Neuronal stem cell (in vitro differentiated cells): ENCODE measurements at regions not wholly inside any gene's neighbourhood (a gene's known extent, or its start where the extent isn't known, plus 50 kb on each side); places are given as distances from the start of the nearest gene placed in this dataset.

Experiments
- DNase-seq: peaks from one replicate; pipeline ENCODE4 v3.0.0-alpha.2; 2013; ENCODE audit warnings: low spot score
- H2AFZ ChIP-seq: one replicate; pipeline ENCODE4 v1.6.1; 2013; ENCODE audit warnings: mild to moderate bottlenecking, low read length, inconsistent platforms
- H2AK5ac ChIP-seq: 2 replicates; pipeline ENCODE4 v1.6.1; 2013; ENCODE audit warnings: low read depth, mild to moderate bottlenecking, inconsistent platforms, low read length, moderate library complexity, mixed read lengths
- H2BK120ac ChIP-seq: 2 replicates; pipeline ENCODE4 v1.6.1; 2013; ENCODE audit warnings: low read depth, mild to moderate bottlenecking, inconsistent platforms, low read length, moderate library complexity, mixed read lengths
- H2BK12ac ChIP-seq: one replicate; pipeline ENCODE4 v1.6.1; 2013; ENCODE audit warnings: low read length, inconsistent platforms
- H2BK15ac ChIP-seq: 2 replicates; pipeline ENCODE4 v1.6.1; 2013; ENCODE audit warnings: mild to moderate bottlenecking, low read length, inconsistent platforms, mixed read lengths
- H2BK5ac ChIP-seq: one replicate; pipeline ENCODE4 v1.6.1; 2013; ENCODE audit warnings: inconsistent platforms, mild to moderate bottlenecking, low read length, moderate library complexity
- H3K14ac ChIP-seq: one replicate; pipeline ENCODE4 v1.6.1; 2013; ENCODE audit warnings: low read length, inconsistent platforms
- H3K18ac ChIP-seq: 2 replicates; pipeline ENCODE4 v1.6.1; 2013; ENCODE audit warnings: low read length, inconsistent platforms
- H3K23ac ChIP-seq: 2 replicates; pipeline ENCODE4 v1.6.1; 2013; ENCODE audit warnings: low read depth, mild to moderate bottlenecking, mixed read lengths, low read length, inconsistent platforms; ENCODE audit not compliant: poor library complexity
- H3K27ac ChIP-seq: replicated peaks from 3 replicates; pipeline ENCODE4 v1.5.1; 2013; ENCODE audit warnings: low read length, inconsistent platforms
- H3K27me3 ChIP-seq, 3 experiments: 2 replicates each; pipeline ENCODE4 v1.6.1; 2013; ENCODE audit warnings: low read length in 3 of 3, mild to moderate bottlenecking in 2 of 3, inconsistent platforms in 1 of 3, low read depth in 1 of 3, mixed read lengths in 1 of 3, moderate library complexity in 1 of 3; ENCODE audit not compliant: control insufficient read depth in 3 of 3, insufficient read depth in 3 of 3
- H3K36me3 ChIP-seq, 2 donors: replicated peaks in 1 of 2; 2 replicates each; pipeline ENCODE4 v1.6.1; 2013; ENCODE audit warnings: low read length in 2 of 2; ENCODE audit not compliant: control insufficient read depth in 2 of 2, insufficient read depth in 2 of 2
- H3K4ac ChIP-seq: 2 replicates; pipeline ENCODE4 v1.6.1; 2013; ENCODE audit warnings: inconsistent platforms, mild to moderate bottlenecking, low read length, moderate library complexity
- H3K4me1 ChIP-seq, 2 donors: 1 replicate in 1 of 2; 2 replicates in 1 of 2; pipeline ENCODE4 v1.6.1; 2013; ENCODE audit warnings: low read length in 2 of 2, low read depth in 1 of 2; ENCODE audit not compliant: control insufficient read depth in 2 of 2, insufficient read depth in 1 of 2
- H3K4me2 ChIP-seq: one replicate; pipeline ENCODE4 v1.6.1; 2013; ENCODE audit warnings: mild to moderate bottlenecking, low read length, inconsistent platforms; ENCODE audit not compliant: insufficient read depth, poor library complexity, severe bottlenecking
- H3K4me3 ChIP-seq, 2 donors: 2 replicates each; pipeline ENCODE4 v1.5.1; 2013; ENCODE audit warnings: low read length in 2 of 2, mild to moderate bottlenecking in 2 of 2, inconsistent platforms in 1 of 2, moderate library complexity in 1 of 2
- H3K79me1 ChIP-seq: one replicate; pipeline ENCODE4 v1.6.1; 2013; ENCODE audit warnings: low read depth, mild to moderate bottlenecking, inconsistent platforms, low read length, moderate library complexity
- H3K9ac ChIP-seq: one replicate; pipeline ENCODE4 v1.6.1; 2013; ENCODE audit warnings: mild to moderate bottlenecking, low read depth, low read length, inconsistent platforms; ENCODE audit not compliant: poor library complexity
- H3K9me3 ChIP-seq, 2 donors: replicated peaks in 1 of 2; 2 replicates each; pipeline versions ENCODE3 to v1.6.1; 2013; ENCODE audit warnings: low read length in 2 of 2, mild to moderate bottlenecking in 2 of 2, inconsistent platforms in 1 of 2, low read depth in 1 of 2, mixed read lengths in 1 of 2, moderate library complexity in 1 of 2; ENCODE audit not compliant: control insufficient read depth in 2 of 2, insufficient read depth in 1 of 2
- H4K8ac ChIP-seq: one replicate; pipeline ENCODE4 v1.6.1; 2013; ENCODE audit warnings: low read depth, mild to moderate bottlenecking, inconsistent platforms, low read length, moderate library complexity
- H4K91ac ChIP-seq: one replicate; pipeline ENCODE4 v1.6.1; 2013; ENCODE audit warnings: low read length, low read depth, mild to moderate bottlenecking, inconsistent platforms; ENCODE audit not compliant: poor library complexity
- WGBS, 2 donors: extraction: QIAGEN DNeasy Blood & Tissue Kit; methylation state at CpG; one replicate each; pipeline ENCODE4 v1.1.7; 2013; ENCODE audit warnings: missing lambda C conversion rate in 2 of 2, mixed read lengths in 1 of 2; ENCODE audit not compliant: insufficient read length in 2 of 2, insufficient replicate concordance in 1 of 2; ENCODE audit errors: extremely low coverage in 2 of 2; 5-methylcytosine and 5-hydroxymethylcytosine counted together

GRCh38 chr2:160614391-160614790 is 120.8 kb upstream of the RBMS1 start:
- H3K9ac ChIP-seq = no peak overlapping the region
- no peak overlapping the region for H3K23ac ChIP-seq
- H4K8ac ChIP-seq = no peak overlapping the region
- no peak overlapping the region for H3K27ac ChIP-seq
- H2BK15ac ChIP-seq = no peak overlapping the region
- H2AFZ ChIP-seq = no peak overlapping the region
- H3K79me1 ChIP-seq = no peaks in the 10 kb centered on the region
- no peak overlapping the region for H3K4me3 ChIP-seq
- no peak overlapping the region for H4K91ac ChIP-seq
- H3K27me3 ChIP-seq = no peaks in the 10 kb centered on the region
- H3K14ac ChIP-seq = no peak overlapping the region
- no peaks in the 10 kb centered on the region for H3K36me3 ChIP-seq
- H2BK5ac ChIP-seq = no peak overlapping the region
- no peak overlapping the region for H2BK120ac ChIP-seq
- no peak for DNase-seq
- peaks cover 0 to 7% of the 10 kb centered on the region in 2 donors for H3K9me3 ChIP-seq
- no peak overlapping the region for H3K4me2 ChIP-seq
- H3K18ac ChIP-seq = no peak overlapping the region
- H3K4ac ChIP-seq = no peak overlapping the region
- H3K4me1 ChIP-seq = no peaks in the 10 kb centered on the region
- no peak overlapping the region for H2BK12ac ChIP-seq
- no peak overlapping the region for H2AK5ac ChIP-seq

- no peak overlapping the region for H3K18ac ChIP-seq
- no peak overlapping the region for H2BK5ac ChIP-seq
- H3K79me1 ChIP-seq = no peaks in the 10 kb centered on the region
Measured at GRCh38 chr2:160615706-160616105, 122.1 kb upstream of the RBMS1 start.

GRCh38 chr2:160616149-160616548 is 122.5 kb upstream of the RBMS1 start:
- no peak overlapping the region for H4K91ac ChIP-seq
- H4K8ac ChIP-seq = no peak overlapping the region
- H3K4ac ChIP-seq = no peak overlapping the region
- H3K14ac ChIP-seq = no peak overlapping the region
- H3K27me3 ChIP-seq = no peaks in the 10 kb centered on the region
- no CpG with 5 or more reads among the region's 2 CpGs for WGBS, 2 donors
- DNase-seq = no peak
- no peaks in the 10 kb centered on the region for H3K4me1 ChIP-seq
- H2AFZ ChIP-seq = no peak overlapping the region
- no peak overlapping the region for H3K9ac ChIP-seq
- H3K79me1 ChIP-seq = no peaks in the 10 kb centered on the region
- H2BK120ac ChIP-seq = no peak overlapping the region
- H3K36me3 ChIP-seq = no peaks in the 10 kb centered on the region
- no peak overlapping the region for H3K4me2 ChIP-seq
- no peak overlapping the region for H3K4me3 ChIP-seq
- no peak overlapping the region for H2AK5ac ChIP-seq
- no peak overlapping the region for H3K18ac ChIP-seq
- no peak overlapping the region for H3K23ac ChIP-seq
- no peak overlapping the region for H2BK12ac ChIP-seq
- peaks cover 0 to 9% of the 10 kb centered on the region in 2 donors for H3K9me3 ChIP-seq
- no peak overlapping the region for H3K27ac ChIP-seq
- H2BK5ac ChIP-seq = no peak overlapping the region
- no peak overlapping the region for H2BK15ac ChIP-seq

More at GRCh38 chr2:160615706-160616105, 122.1 kb upstream of the RBMS1 start:
- Histone ChIP-seq H2BK12ac (no peak overlapping the region), H2AK5ac (no peak overlapping the region), H3K4me2 (no peak overlapping the region), H3K9ac (no peak overlapping the region), H2AFZ (no peak overlapping the region), H2BK15ac (no peak overlapping the region), H3K4me1 (no peaks in the 10 kb centered on the region), H3K27ac (no peak overlapping the region), H3K23ac (no peak overlapping the region), H3K14ac (no peak overlapping the region), H3K4me3 (no peak overlapping the region), H4K8ac (no peak overlapping the region), H3K9me3 (peaks cover 0 to 9% of the 10 kb centered on the region in 2 donors), H3K36me3 (no peaks in the 10 kb centered on the region), H4K91ac (no peak overlapping the region), H2BK120ac (no peak overlapping the region), H3K4ac (no peak overlapping the region), H3K27me3 (no peaks in the 10 kb centered on the region)
- DNase-seq = no peak
- WGBS, 2 donors = no CpG with 5 or more reads among the region's 2 CpGs

GRCh38 chr2:160621748-160622147 is 128.1 kb upstream of the RBMS1 start:
- Histone ChIP-seq H3K79me1 (no peaks in the 10 kb centered on the region), H3K18ac (no peak overlapping the region), H3K9ac (no peak overlapping the region), H3K4me3 (no peak overlapping the region), H3K27me3 (no peaks in the 10 kb centered on the region), H4K8ac (no peak overlapping the region), H2BK120ac (no peak overlapping the region), H2AK5ac (no peak overlapping the region), H4K91ac (no peak overlapping the region), H2BK5ac (no peak overlapping the region), H3K23ac (no peak overlapping the region), H3K4me2 (no peak overlapping the region), H3K4ac (no peak overlapping the region), H3K36me3 (no peaks in the 10 kb centered on the region), H3K27ac (no peak overlapping the region), H2BK12ac (no peak overlapping the region), H2BK15ac (no peak overlapping the region), H3K14ac (no peak overlapping the region), H3K4me1 (no peaks in the 10 kb centered on the region), H3K9me3 (peaks cover 0 to 2% of the 10 kb centered on the region in 2 donors), H2AFZ (no peak overlapping the region)
- no CpG with 5 or more reads among the region's 1 CpG for WGBS, 2 donors
- no peak for DNase-seq
